ENCODE measurements at regions not wholly inside any gene's neighbourhood (a gene's known extent, or its start where the extent isn't known, plus 50 kb on each side); places are given as distances from the start of the nearest gene placed in this dataset.
A peak's percentile ranks its signal among the peaks of the same experiment; 100 is the strongest.

- no peak for TF ChIP-seq SIN3A (IDR thresholded peaks at IDR 0.05; ENCODE audit: low read depth, low read length)
- TF ChIP-seq NR2F1 (conservative IDR thresholded peaks at IDR 0.05), result no peak
Observed at GRCh38 chr2:239630618-239631286, 229.9 kb upstream of the HDAC4 start (continued).

DNA sequence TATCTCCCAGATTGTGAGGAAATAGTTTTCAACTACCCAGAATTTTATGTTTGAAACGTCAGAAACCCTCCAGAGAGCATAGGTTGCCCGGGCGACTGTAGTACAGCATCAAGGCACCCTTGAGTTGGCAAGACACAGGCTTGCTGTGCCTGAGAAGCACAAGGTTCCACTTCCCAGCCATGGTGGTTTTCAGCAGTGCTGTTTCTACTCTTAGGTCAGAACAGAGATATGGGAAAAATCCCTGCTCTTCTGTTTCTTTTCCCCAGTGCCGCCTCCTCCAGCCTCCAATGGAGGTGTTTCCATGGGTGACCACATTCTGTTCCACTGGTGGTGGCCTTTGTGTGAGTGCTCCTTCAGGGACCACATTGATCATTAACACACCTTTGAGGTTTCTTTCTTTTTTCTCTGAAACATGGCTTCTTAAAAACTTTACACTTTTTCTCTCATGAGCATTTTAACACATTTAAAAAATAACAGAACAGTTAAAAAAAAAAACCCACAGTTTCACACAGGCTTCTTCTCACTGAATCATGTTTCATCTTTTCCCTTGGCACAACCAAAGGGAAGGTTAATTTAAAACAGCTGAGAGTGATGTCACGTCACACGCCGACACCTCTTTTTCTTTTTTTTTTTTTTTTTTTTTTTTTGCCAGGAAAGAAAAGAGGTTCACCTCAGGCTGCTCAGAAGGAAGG lies 229.3 kb upstream of the HDAC4 start:
- Histone ChIP-seq H4K20me1 (ENCODE audit: control insufficient read depth, insufficient read depth) (no peaks in the 10 kb centered on the region), H3K4me1 (ENCODE audit: control insufficient read depth, insufficient read depth, low read length) (no peaks in the 10 kb centered on the region), H3K27me3 (replicated peaks in 1 of 2; ENCODE audit: control insufficient read depth in 2 of 2, insufficient read depth in 2 of 2, low read length in 1 of 2) (no peaks in the 10 kb centered on the region; a peak in 1 of 4 replicates), H2AFZ (ENCODE audit: control insufficient read depth, low read depth, low read length) (no peak overlapping the region), H3K4me3 (no peak overlapping the region), H3K79me2 (ENCODE audit: control insufficient read depth, insufficient read depth, low read length) (no peaks in the 10 kb centered on the region), H3K27ac (ENCODE audit: control insufficient read depth, insufficient read depth) (no peak overlapping the region), H3K4me2 (ENCODE audit: control insufficient read depth, insufficient read depth) (no peak overlapping the region), H3K36me3 (ENCODE audit: control insufficient read depth in 2 of 2, insufficient read depth in 2 of 2, low read length in 1 of 2) (no peaks in the 10 kb centered on the region), H3K9ac (ENCODE audit: control insufficient read depth, insufficient read depth, low read length) (no peak overlapping the region), H3K9me3 (replicated peaks; ENCODE audit: control insufficient read depth, insufficient read depth, low read length) (no peaks in the 10 kb centered on the region)
- RAD21 ChIA-PET (ENCODE audit: unreplicated experiment), result no interaction called here
- POLR2A ChIA-PET, result interaction anchor here (0.6 kb wide), 1 partner anchor 594 kb away, joined by 5 read pairs; no protein-coding TSS in a partner anchor
- ATAC-seq (no peak), DNase-seq (ENCODE audit: low read depth, low spot score) (no peak), FAIRE-seq (no peak)
- SMC1A ChIA-PET (ENCODE audit: uncharacterized antibody, unreplicated experiment), result interaction anchor here (0.6 kb wide), 1 partner anchor 252 kb away, joined by 3 read pairs; no protein-coding TSS in a partner anchor
- no peak for TF ChIP-seq NR2C2 (IDR thresholded peaks at IDR 0.05; ENCODE audit: borderline replicate concordance, control insufficient read depth, insufficient read length, low read depth)
- no peak for TF ChIP-seq STAT3 (IDR thresholded peaks at IDR 0.05; ENCODE audit: low read depth, low read length)
- peak; percentile 30; the same call in 1 of the 2 replicates for TF ChIP-seq ZNF384 (IDR thresholded peaks at IDR 0.05; ENCODE audit: borderline replicate concordance, low read depth, low read length)
- no peak for TF ChIP-seq CUX1 (IDR thresholded peaks at IDR 0.05; ENCODE audit: insufficient replicate concordance, low read depth, low read length)
- no peak for TF ChIP-seq CHD4 (IDR thresholded peaks at IDR 0.05)
- no peak for TF ChIP-seq EGR1 (IDR thresholded peaks at IDR 0.05; ENCODE audit: borderline replicate concordance in 1 of 2, low read depth in 2 of 2, low read length in 2 of 2)
- TF ChIP-seq SPI1 (IDR thresholded peaks at IDR 0.05; ENCODE audit: borderline replicate concordance, insufficient read depth, low read depth, low read length), result no peak
- no peak for TF ChIP-seq KLF5 (IDR thresholded peaks at IDR 0.05; ENCODE audit: partially characterized antibody)
- CTCF ChIA-PET, result interaction anchor here (0.6 kb wide), 1 partner anchor 257 kb away, joined by 3 read pairs; no protein-coding TSS in a partner anchor
- no TSS peak for BruUV-seq (replicated peaks)
- WGBS (ENCODE audit: insufficient coverage, insufficient replicate concordance, low lambda C conversion rate, missing lambda C conversion rate), result 33% methylated on average over 7 of the region's 7 CpGs
- intact Hi-C loops (cut with micrococcal nuclease; ENCODE audit: unreplicated experiment), result no loop called here
- in situ Hi-C loops (cut with MboI), result no loop called here

All from GM12878 (cell line).